GM21360 (cell line): ENCODE measurements at regions not wholly inside any gene's neighbourhood (a gene's known extent, or its start where the extent isn't known, plus 50 kb on each side); places are given as distances from the start of the nearest gene placed in this dataset.
"Not testable (repeated sequence)": the region's sequence is repeated elsewhere in the genome, so short reads cannot be mapped to it uniquely, and the experiment has no call there.

Experiments
- ATAC-seq: cut with Tn5 transposase; IDR thresholded peaks from one replicate; pipeline ENCODE4 v1.9.1; 2021; ENCODE audit warnings: mild to moderate bottlenecking, moderate library complexity; ENCODE audit not compliant: unreplicated experiment

GRCh38 chr18:38572554-38573111 is 1007.0 kb upstream of the CELF4 start:
- no peak for ATAC-seq

- no peak for ATAC-seq
Measured at GRCh38 chr18:38571651-38572050, 1006.1 kb upstream of the CELF4 start.

- no peak for ATAC-seq
Measured at GRCh38 chr18:38565513-38565912, 999.9 kb upstream of the CELF4 start.

- no peak for ATAC-seq
Measured at GRCh38 chr18:38563396-38563980, 997.9 kb upstream of the CELF4 start.

GRCh38 chr18:38557006-38557405 is 991.4 kb upstream of the CELF4 start:
- ATAC-seq, result no peak

- ATAC-seq, result no peak
Measured at GRCh38 chr18:38552732-38553321, 987.2 kb upstream of the CELF4 start.

GRCh38 chr18:38551881-38552280 is 986.3 kb upstream of the CELF4 start:
- no peak for ATAC-seq

GRCh38 chr18:38545071-38545470 is 979.5 kb upstream of the CELF4 start:
- ATAC-seq, result no peak

GRCh38 chr18:38539856-38540255 is 974.3 kb upstream of the CELF4 start:
- no peak for ATAC-seq

GRCh38 chr18:38539371-38539770 is 973.8 kb upstream of the CELF4 start:
- ATAC-seq, result no peak

GRCh38 chr18:38534073-38534472 is 968.5 kb upstream of the CELF4 start:
- no peak for ATAC-seq

GRCh38 chr18:38526922-38527321 is 961.3 kb upstream of the CELF4 start:
- peak; percentile 74 for ATAC-seq

GRCh38 chr18:38525039-38525438 is 959.4 kb upstream of the CELF4 start:
- ATAC-seq, result no peak

GRCh38 chr18:38520786-38521185 is 955.2 kb upstream of the CELF4 start:
- no peak for ATAC-seq

GRCh38 chr18:38502539-38502938 is 936.9 kb upstream of the CELF4 start:
- no peak for ATAC-seq

- ATAC-seq, result no peak
Measured at GRCh38 chr18:38497266-38497665, 931.7 kb upstream of the CELF4 start.

- ATAC-seq, result no peak
Measured at GRCh38 chr18:38496222-38496793, 930.7 kb upstream of the CELF4 start.

GRCh38 chr18:38494065-38494464 is 928.5 kb upstream of the CELF4 start:
- peak; percentile 62 for ATAC-seq

- no peak for ATAC-seq
Measured at GRCh38 chr18:38491195-38491594, 925.6 kb upstream of the CELF4 start.

GRCh38 chr18:38489721-38490120 is 924.1 kb upstream of the CELF4 start:
- not testable (repeated sequence) for ATAC-seq

- ATAC-seq, result no peak
Measured at GRCh38 chr18:38487521-38487920, 921.9 kb upstream of the CELF4 start.

- ATAC-seq, result no peak
Measured at GRCh38 chr18:38483326-38483725, 917.7 kb upstream of the CELF4 start.
